Spleen (tissue), 7 donors: ENCODE measurements at regions not wholly inside any gene's neighbourhood (a gene's known extent, or its start where the extent isn't known, plus 50 kb on each side); places are given as distances from the start of the nearest gene placed in this dataset.

Experiments used
- POLR2A ChIP-seq, 3 donors: fragments of 450-650 bp; IDR thresholded peaks; one replicate each; pipeline ENCODE4 v1.5.1; 2017; ENCODE audit warnings: antibody characterized with exemption in 3 of 3, mild to moderate bottlenecking in 1 of 3
- POLR2AphosphoS5 ChIP-seq, 3 donors: sonication (generic); formaldehyde crosslinking; IDR thresholded peaks; one replicate each; pipeline ENCODE4 v1.5.1; 2017; ENCODE audit warnings: antibody characterized with exemption in 3 of 3
- TF ChIP-seq, protein P1 (sequence below), 11 experiments: fragments of 200-600 bp in 7 of 11; fragments of 450-650 bp in 4 of 11; sonication (generic) in 4 of 11; IDR thresholded peaks in 8 of 11; conservative IDR thresholded peaks in 3 of 11; 1 replicate in 7 of 11; 2 replicates in 4 of 11; pipeline versions ENCODE4 v1.4.0 to v1.8.0; 2016 to 2021; ENCODE audit warnings: antibody characterized with exemption in 11 of 11, inconsistent platforms in 4 of 11, mild to moderate bottlenecking in 1 of 11
- donor health status: DM: no; HTN: no; CAD: no; lungs with moderate emphysema.
- donor health status: DM: no; HTN: no; CAD: no.
- donor health status: DM: no; HTN: no; CAD: no.

DNA sequence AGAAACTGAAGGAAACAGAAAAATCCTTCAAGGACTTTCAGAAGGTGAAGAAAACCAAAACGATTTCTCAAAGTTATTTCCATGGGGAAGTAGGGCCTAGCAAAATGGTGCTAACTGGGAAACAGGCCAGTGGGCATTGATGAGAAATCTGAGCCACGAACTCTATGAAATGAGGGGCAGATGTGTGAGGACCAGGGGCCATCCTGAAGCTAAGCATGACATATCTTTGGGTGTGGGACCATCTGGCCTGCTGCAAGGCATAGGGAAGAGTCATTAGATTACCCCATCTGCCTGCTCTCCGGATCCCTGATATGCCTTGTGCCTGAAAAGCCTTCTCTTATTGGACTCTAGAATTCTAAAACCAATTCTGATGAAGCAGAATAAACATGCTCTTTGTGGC lies 143.8 kb downstream of the PALM2AKAP2 start:
- TF ChIP-seq, protein P1, sequence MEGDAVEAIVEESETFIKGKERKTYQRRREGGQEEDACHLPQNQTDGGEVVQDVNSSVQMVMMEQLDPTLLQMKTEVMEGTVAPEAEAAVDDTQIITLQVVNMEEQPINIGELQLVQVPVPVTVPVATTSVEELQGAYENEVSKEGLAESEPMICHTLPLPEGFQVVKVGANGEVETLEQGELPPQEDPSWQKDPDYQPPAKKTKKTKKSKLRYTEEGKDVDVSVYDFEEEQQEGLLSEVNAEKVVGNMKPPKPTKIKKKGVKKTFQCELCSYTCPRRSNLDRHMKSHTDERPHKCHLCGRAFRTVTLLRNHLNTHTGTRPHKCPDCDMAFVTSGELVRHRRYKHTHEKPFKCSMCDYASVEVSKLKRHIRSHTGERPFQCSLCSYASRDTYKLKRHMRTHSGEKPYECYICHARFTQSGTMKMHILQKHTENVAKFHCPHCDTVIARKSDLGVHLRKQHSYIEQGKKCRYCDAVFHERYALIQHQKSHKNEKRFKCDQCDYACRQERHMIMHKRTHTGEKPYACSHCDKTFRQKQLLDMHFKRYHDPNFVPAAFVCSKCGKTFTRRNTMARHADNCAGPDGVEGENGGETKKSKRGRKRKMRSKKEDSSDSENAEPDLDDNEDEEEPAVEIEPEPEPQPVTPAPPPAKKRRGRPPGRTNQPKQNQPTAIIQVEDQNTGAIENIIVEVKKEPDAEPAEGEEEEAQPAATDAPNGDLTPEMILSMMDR (IDR thresholded peaks at IDR 0.05 in 8 of 11, conservative IDR thresholded peaks at IDR 0.05 in 3 of 11) = no peak
- TF ChIP-seq POLR2A (IDR thresholded peaks at IDR 0.05) = no peak
- no peak for TF ChIP-seq POLR2AphosphoS5 (IDR thresholded peaks at IDR 0.05)
